SH-SY5Y (cell line): ENCODE measurements at regions not wholly inside any gene's neighbourhood (a gene's known extent, or its start where the extent isn't known, plus 50 kb on each side); places are given as distances from the start of the nearest gene placed in this dataset.

Experiments
- GATA2 ChIP-seq: IDR thresholded peaks from 2 replicates; pipeline ENCODE4 v1.6.1; 2011; ENCODE audit warnings: mild to moderate bottlenecking, low read depth, low read length
- GATA3 ChIP-seq: IDR thresholded peaks from 2 replicates; pipeline ENCODE4 v1.6.1; 2011; ENCODE audit warnings: low read depth, mild to moderate bottlenecking, low read length, moderate library complexity

DNA sequence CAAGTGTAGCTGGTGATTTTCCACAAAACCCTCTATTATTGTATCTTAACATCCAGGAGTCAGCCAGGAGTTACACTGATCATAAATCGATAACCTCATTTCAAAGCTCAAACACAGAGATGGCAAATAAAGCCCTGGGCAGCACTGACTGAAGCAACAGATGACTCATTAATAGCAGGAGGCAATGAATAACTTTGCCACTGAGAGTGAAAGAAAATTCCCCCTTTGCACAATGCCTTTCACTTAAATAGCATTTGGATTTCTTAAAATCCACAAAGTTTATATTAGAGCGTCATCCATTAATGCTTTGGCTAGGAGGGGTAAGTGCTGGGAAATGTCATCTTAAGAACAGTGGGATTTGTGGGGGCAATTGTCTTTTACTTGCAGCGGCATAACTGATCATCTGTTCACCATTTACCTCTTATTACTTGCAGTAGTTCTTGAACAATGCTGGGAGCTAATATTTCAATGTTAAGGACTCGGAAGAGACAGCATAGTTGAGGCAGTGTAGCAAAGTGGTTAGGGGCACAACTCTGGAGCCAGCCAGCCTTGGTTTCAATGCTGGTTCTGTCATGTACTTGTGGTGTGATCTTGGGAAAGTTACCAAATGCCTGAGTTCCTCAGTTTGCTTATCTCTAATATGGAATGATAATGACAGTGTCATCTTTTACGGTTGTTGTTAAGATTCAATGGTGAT lies 630.4 kb upstream of the TBL1XR1 start:
- TF ChIP-seq GATA3 (no peak), GATA2 (no peak)

DNA sequence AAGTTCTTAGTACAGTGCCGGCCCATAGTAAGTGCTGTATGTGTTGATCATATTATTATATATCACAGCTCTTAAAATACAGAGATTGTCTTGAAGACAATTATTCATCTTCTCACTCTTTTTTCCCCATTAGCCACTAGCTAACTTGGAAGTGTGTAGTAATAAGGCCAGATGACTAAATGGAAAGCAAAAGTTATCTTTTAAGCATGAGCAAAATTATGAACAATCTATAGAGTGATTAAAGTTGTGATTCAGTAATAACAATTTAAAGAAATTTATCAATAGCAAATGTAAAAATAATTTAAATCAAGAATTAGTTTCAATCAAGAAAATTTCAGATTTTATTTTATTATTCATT lies 630.9 kb upstream of the TBL1XR1 start:
- no peak for TF ChIP-seq GATA3
- TF ChIP-seq GATA2: no peak

DNA sequence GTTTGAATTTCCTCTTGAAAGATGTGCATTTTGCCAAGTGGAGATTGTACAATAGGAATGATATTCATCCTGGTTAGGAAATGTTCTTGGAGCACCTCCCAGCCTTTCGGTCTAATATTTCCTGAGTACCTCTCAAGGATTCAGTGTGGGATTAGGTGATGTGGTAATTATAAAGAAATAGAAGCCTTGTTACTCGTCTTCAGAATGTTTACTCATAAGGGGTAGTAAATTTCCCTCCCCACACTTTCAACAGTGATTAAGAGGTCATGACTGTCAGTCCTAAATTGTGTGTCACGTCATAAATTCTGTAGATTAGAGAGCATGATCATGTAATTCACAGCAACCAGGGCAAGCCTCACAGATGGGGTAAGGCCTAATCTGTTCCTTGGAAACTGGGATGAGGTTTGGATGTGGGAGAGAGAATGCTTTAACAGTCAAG lies 633.1 kb upstream of the TBL1XR1 start:
- TF ChIP-seq GATA3 (no peak), GATA2 (no peak)

DNA sequence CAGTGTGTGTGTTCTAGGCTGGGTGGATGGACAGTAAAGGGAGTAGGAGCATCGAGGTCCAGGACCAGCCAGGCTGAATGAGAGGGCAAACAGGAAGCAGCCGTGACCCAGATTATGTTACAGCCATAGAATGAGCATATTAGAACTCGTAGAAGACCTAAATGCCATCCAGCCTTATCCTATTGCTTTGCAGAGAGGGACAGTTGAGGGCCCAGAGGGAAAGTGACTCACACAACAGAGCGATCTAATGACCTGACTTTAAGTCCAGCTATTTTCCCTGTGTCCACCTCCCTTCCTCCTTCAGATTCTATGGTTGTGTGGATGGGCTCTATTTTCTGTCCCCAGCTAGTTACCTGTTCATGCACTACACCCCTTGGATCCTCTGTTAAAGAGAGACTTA lies 634.1 kb upstream of the TBL1XR1 start:
- TF ChIP-seq GATA3 (no peak), GATA2 (no peak)

DNA sequence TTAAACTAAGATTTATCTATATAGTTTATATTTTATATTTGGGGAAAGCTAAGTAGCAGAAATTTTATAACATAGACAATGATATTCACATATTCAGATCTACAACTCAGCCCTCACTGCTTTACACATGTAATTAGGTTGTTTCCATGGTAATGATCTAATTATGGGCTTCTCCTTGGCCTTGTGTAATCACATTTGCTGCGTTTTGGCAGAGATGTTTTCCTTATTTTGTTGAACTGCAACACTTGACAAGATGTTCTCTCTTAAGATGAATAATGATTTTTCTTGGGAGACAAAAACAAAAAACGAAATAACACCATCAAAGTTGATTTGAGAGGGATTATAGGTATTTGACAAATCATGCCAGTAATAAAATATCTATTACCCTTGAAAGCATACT lies 635.6 kb upstream of the TBL1XR1 start:
- no peak for TF ChIP-seq GATA2
- no peak for TF ChIP-seq GATA3

DNA sequence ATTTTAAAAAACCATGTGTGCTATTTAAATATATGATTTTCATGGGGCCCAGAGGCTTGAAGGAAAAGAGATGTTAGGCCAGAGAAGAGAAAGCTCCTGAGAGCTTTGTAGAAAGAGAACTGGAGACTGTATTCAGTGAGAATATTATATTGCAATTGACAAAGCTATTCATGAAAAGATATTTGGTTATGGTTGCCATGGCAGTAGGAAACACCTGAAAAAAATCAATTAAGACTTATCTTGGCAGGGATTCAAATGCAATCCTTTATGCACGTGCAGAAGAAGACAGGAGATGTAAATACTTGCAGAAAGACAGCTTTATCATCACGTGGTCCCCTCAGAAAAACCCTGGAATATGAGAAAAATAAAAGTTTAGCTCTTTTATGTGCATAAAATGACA lies 636.0 kb upstream of the TBL1XR1 start:
- TF ChIP-seq GATA2 (no peak), GATA3 (0 out of 2 replicates have a peak, but pooled peaks have one; percentile 13)

DNA sequence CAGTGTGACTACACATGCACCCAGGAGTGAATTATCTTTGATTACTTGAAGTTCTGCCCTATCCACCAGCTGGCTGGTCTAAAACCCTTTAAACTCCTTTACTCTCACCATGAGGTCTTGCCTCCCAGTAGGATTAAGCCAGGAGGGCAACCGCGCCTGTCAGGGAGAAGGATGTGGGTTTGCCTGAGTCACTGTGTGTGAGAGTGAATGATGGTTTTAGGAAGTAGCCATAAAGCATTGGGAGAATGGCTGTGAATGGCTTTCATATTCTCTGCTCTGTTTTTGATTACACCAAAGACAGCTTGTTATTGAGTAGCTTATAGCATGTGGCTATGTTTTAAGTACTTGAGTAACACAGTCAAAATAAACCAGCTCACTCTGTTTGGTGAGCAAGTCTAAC lies 637.7 kb upstream of the TBL1XR1 start:
- no peak for TF ChIP-seq GATA2
- no peak for TF ChIP-seq GATA3

DNA sequence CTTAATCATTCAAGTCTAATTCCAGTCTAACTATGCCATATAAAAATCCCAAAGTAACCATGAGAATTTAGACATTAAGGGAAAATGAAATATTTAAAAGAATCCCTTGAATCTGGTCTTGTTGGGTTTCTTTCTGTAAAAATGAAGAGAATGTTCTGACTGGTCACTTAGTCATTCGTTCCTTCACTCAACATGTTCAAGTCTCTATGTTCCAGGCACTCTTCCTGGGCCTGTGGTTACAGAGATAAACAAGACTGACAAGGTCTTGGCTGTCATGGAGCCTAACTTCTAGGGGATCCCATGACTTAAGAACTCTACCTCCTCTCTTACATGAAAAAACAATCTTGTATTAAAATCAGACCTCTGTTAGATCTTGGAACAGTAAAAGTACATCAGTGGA lies 638.6 kb upstream of the TBL1XR1 start:
- TF ChIP-seq GATA2 (no peak), GATA3 (no peak)

DNA sequence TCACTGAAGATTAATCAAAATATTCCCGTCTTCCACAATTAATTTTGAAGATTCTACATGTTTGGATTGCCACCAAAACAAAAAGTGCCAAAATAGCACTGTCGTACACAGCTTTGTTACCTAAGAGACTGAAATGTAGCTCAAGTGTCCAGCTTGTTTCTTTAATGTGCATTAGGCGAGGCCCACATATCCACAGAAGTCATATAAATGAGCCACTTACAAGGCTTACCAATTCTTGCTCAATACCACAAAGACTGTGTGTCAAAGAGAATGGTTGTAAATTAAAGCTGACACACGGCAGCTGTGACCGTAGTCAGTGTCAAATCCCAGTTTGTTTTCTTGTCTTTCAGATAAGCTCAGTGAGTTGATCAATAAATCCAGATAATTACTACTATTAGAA lies 639.4 kb upstream of the TBL1XR1 start:
- TF ChIP-seq GATA3: no peak
- TF ChIP-seq GATA2: no peak

DNA sequence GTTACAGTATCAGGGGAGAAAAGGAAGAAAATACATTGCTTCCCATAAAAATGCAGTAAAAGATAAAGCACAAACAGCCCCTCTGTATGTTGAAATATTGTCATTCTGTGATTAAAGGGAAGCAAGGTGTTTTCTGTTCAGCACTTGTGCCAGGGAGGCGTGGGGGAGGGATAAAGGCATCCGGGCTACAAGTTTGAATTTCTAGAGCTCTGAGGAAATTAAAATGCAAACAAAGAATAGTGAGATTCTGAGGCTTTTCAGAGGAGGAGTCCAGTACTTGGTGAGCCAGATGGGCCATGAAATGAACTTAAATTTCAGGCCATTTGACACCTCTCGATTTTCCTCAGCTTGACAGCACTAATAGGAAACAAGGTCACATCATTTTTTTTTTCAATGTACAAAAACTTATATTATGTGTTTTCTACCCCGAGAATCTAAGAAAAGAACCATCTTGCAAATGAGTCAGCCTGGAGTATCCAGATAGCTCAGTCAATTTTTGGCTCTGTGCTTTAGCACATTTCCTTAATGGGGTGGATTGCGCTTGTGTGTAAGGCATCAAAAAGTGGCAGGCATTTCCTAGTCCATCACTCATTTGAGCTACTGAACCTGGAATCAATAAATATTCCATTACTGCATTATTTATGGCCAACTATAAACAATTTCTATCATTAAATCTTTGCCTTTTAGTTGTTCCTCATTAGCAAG lies 640.8 kb upstream of the TBL1XR1 start:
- TF ChIP-seq GATA2 (no peak), GATA3 (no peak)

DNA sequence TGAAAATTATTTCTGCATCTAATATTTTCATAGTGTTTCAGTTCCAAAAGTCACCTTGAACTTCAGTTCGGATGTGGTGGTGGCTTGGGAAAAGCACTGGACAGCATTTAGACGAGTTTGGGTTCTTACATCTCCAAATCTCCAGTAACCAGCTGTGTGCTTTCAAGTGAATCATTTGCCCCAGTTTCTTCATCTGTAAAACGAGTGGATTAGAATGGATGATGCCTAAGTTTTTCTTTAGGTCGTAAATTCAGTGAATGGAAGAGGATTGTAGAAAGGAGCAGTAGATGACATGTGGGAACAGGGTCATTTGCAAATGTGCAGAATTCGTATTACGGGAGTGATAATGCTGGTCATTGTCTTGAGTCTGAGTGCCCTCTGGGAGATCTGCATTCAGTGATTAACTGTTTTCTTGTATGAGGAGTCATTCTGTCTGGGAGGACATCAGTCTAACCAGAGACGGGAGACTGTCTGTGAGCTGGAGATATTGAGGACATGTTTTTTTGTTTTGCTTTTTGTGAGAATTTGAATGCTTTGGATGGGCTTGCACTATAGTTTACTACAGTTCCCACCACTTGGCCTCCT lies 641.6 kb upstream of the TBL1XR1 start:
- TF ChIP-seq GATA2 (no peak), GATA3 (no peak)

DNA sequence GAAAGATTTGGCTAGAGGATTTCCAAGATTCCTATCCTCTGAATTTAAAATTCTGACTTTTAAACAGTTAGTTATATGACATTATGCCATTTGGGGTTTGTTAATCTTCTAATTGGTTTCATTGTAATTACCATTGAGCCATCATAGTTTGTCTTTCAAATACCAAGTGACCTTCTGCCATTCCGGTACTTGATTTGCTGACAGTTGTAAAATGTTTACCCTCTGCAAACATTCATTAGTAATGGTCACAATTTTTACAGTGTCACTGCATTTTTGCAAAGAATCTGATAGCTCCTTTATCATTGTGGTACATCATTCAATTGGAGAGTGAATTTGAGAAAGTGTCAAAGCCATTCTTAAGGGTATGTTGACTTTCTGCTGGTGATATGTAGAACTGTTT lies 645.0 kb upstream of the TBL1XR1 start:
- TF ChIP-seq GATA2: no peak

DNA sequence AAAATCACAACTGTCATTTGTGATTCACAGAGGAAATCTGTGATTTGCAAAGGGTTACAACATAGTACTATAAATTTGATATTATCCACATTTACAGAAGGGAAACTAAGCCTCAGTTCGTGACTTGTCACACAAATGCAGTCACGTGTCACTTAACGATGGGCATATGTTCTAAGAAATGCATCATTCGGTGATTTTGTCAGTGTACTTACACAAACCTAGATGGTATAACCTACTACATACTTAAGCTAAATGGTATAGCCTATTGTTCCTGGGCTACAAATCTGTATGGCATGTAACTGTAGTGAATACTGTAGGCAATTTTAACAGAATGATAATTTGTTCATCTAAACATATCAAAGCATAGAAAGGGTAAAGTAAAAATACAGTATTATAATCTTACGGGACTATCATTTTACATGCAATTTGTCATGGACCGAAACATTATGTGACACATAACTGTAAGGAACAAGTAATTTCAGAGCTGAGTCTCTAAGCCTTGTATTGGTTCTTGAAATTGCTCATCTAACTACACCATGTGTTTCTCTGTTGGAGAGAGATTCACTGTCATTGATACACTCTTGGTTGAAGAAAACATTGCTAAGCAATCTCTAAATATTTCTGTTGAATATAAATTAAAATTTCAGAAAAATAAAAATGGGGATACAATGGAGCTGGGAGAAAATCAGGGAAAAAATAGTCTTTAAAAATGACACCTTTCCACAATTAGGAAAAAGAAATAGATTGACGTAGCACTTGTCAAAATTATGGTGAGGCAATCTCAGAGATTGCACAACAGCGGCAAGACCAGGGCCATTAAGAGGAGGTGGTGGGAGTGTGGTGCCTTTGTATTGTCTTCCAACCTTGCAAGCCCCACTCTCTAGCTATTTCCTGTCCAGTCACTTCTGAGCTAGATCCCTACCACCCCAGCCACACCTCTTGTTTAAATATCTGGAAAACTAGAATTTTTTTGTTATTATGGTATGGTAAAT lies 645.8 kb upstream of the TBL1XR1 start:
- TF ChIP-seq GATA2 (no peak), GATA3 (no peak)

DNA sequence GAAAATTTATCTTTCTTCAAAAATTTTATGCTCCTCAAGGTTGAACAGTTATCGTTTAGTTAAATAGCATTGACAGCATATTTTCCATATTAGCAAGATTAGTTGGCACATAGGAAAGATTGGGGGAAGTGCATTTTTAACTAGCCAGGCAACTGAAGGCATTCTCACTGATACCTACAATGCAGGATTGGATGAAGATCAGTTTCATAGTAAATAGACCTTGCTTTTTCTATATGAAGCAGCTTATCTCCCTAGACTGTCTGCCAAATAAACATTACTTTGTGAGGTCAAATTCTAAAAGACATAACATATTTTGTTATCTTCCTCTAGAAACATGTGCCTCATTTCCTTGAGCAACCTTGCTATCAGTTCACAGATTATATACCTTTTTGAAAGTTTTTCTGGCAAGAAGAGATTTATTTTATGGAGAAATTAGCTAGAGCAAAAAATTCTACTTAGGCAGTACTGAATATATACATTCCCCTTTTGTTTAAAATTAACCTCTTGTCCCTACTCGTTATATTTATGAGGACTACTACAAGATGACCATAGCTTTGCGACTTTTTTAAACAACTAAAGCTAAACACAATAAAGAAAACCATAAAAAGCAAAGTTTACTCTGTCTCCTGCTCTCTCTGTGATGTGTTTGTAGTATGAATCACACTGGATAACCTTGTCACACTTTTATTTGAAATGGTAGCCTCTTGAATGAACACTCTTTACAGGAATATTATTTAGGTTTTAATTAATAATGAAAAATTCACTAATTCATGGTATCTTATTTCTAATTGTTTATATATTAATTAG lies 654.9 kb upstream of the TBL1XR1 start:
- TF ChIP-seq GATA2: no peak
- TF ChIP-seq GATA3: no peak
